B cell (primary cell): ENCODE measurements at regions not wholly inside any gene's neighbourhood (a gene's known extent, or its start where the extent isn't known, plus 50 kb on each side); places are given as distances from the start of the nearest gene placed in this dataset.

ENCODE experiments used
- ATAC-seq: fragments of 200-7000 bp; cut with Tn5 transposase; one replicate; pipeline ENCODE4 v1.10.0; 2021; ENCODE audit warnings: low read depth, mild to moderate bottlenecking, moderate number of reproducible peaks, moderate library complexity
- CTCF ChIA-PET: fragments of 350-600 bp; sonication (Branson Sonifier 250); formaldehyde crosslinking; loops from one replicate; lab custom pipeline; 2021; ENCODE audit warnings: antibody characterized with exemption, inconsistent platforms; lab: Charles Lee
- POLR2A ChIA-PET: fragments of 350-600 bp; sonication (Branson Sonifier 250); formaldehyde crosslinking; loops from one replicate; lab custom pipeline; 2021; ENCODE audit warnings: antibody characterized with exemption; lab: Charles Lee
- DNase-seq: peaks from one replicate; pipeline ENCODE4 v3.0.0; 2013
- H2AFZ ChIP-seq: 2 replicates; pipeline ENCODE4 v1.6.1; 2012; ENCODE audit warnings: mild to moderate bottlenecking, low read depth, low read length; ENCODE audit not compliant: insufficient read depth, poor library complexity, severe bottlenecking
- H3K27ac ChIP-seq, 2 donors: 1 replicate in 1 of 2; 2 replicates in 1 of 2; pipeline ENCODE4 v1.5.1; 2012 to 2013; ENCODE audit warnings: low read length in 2 of 2, mild to moderate bottlenecking in 2 of 2, moderate library complexity in 1 of 2
- H3K27me3 ChIP-seq, 4 experiments: fragments of 200-600 bp in 1 of 4; sonication (generic) in 1 of 4; replicated peaks in 1 of 4; 1 replicate in 2 of 4; 2 replicates in 2 of 4; pipeline versions ENCODE4 v1.6.1 to v1.7.0; 2013 to 2016; ENCODE audit warnings: low read length in 3 of 4, mild to moderate bottlenecking in 2 of 4, mixed read lengths in 1 of 4, moderate library complexity in 1 of 4; ENCODE audit not compliant: insufficient read depth in 4 of 4, control insufficient read depth in 3 of 4; ENCODE audit errors: control extremely low read depth in 1 of 4
- H3K36me3 ChIP-seq, 2 experiments: replicated peaks in 1 of 2; 1 replicate in 1 of 2; 2 replicates in 1 of 2; pipeline versions ENCODE4 v1.6.1 to v1.7.1; 2013; ENCODE audit warnings: low read length in 1 of 2; ENCODE audit not compliant: insufficient read depth in 2 of 2, control insufficient read depth in 1 of 2; ENCODE audit errors: control extremely low read depth in 1 of 2, extremely low read depth in 1 of 2
- H3K4me1 ChIP-seq, 2 donors: fragments of 200-600 bp in 1 of 2; sonication (generic) in 1 of 2; 1 replicate in 1 of 2; 2 replicates in 1 of 2; pipeline versions ENCODE4 v1.5.1 to v1.6.1; 2013 to 2017; ENCODE audit warnings: low read length in 2 of 2; ENCODE audit not compliant: control insufficient read depth in 2 of 2, insufficient read depth in 2 of 2
- H3K4me2 ChIP-seq: replicated peaks from 2 replicates; pipeline ENCODE3; 2012; ENCODE audit warnings: mild to moderate bottlenecking, low read depth, low read length; ENCODE audit not compliant: poor library complexity, severe bottlenecking
- H3K4me3 ChIP-seq, 5 experiments: fragments of 200-600 bp in 1 of 5; sonication (generic) in 1 of 5; 1 replicate in 3 of 5; 2 replicates in 2 of 5; pipeline versions ENCODE4 v1.5.1 to v1.7.0; 2011 to 2016; ENCODE audit warnings: low read length in 4 of 5, mild to moderate bottlenecking in 4 of 5, low read depth in 2 of 5, control low read depth in 1 of 5, moderate library complexity in 1 of 5; ENCODE audit not compliant: insufficient read depth in 1 of 5; ENCODE audit errors: control extremely low read depth in 1 of 5, extremely low read depth in 1 of 5
- H3K79me2 ChIP-seq: fragments of 200-600 bp; sonication (generic); one replicate; pipeline ENCODE4 v1.6.0; 2016; ENCODE audit warnings: low read length; ENCODE audit not compliant: control insufficient read depth, insufficient read depth
- H3K9ac ChIP-seq: fragments of 200-600 bp; sonication (generic); 2 replicates; pipeline ENCODE4 v1.6.1; 2017; ENCODE audit warnings: mild to moderate bottlenecking, low read length, moderate library complexity
- H3K9me3 ChIP-seq, 3 donors: one replicate each; pipeline versions ENCODE4 v1.6.1 to v1.7.1; 2013; ENCODE audit warnings: low read length in 2 of 3; ENCODE audit not compliant: control insufficient read depth in 2 of 3, insufficient read depth in 1 of 3; ENCODE audit errors: control extremely low read depth in 1 of 3
- H4K20me1 ChIP-seq: 2 replicates; pipeline ENCODE4 v1.6.0; 2012; ENCODE audit warnings: mild to moderate bottlenecking, low read length; ENCODE audit not compliant: insufficient read depth, control insufficient read depth, poor library complexity, severe bottlenecking
- H3K27ac Mint-ChIP-seq: one replicate; pipeline ENCODE4 v1.8.0; 2021; ENCODE audit warnings: mixed read lengths
- H3K27me3 Mint-ChIP-seq: one replicate; pipeline ENCODE4 v1.8.0; 2021; ENCODE audit warnings: mixed read lengths
- H3K4me1 Mint-ChIP-seq: one replicate; pipeline ENCODE4 v1.8.0; 2021; ENCODE audit warnings: mixed read lengths
- H3K4me3 Mint-ChIP-seq: one replicate; pipeline ENCODE4 v1.8.0; 2021; ENCODE audit warnings: mixed read lengths
- H3K9me3 Mint-ChIP-seq: one replicate; pipeline ENCODE4 v1.8.0; 2022; ENCODE audit warnings: mixed read lengths; ENCODE audit not compliant: insufficient read depth
- CTCF ChIP-seq: fragments of 200-600 bp; IDR thresholded peaks from one replicate; pipeline ENCODE4 v1.8.0; 2022; ENCODE audit warnings: antibody characterized with exemption, mild to moderate bottlenecking
- EZH2 ChIP-seq: IDR thresholded peaks from 2 replicates; pipeline ENCODE4 v1.6.1; 2012; ENCODE audit warnings: borderline replicate concordance, low read depth, mild to moderate bottlenecking, moderate library complexity, low read length; ENCODE audit not compliant: insufficient read depth, poor library complexity, severe bottlenecking
- WGBS: methylation state at CpG from one replicate; pipeline ENCODE4 v1.1.5; 2013; ENCODE audit warnings: missing lambda C conversion rate; ENCODE audit not compliant: insufficient coverage; 5-methylcytosine and 5-hydroxymethylcytosine counted together
- intact Hi-C: fragments of 100-400 bp; cut with micrococcal nuclease; formaldehyde crosslinking; loops from one replicate; pipeline ENCODE4 v1.10.0; 2022

DNA sequence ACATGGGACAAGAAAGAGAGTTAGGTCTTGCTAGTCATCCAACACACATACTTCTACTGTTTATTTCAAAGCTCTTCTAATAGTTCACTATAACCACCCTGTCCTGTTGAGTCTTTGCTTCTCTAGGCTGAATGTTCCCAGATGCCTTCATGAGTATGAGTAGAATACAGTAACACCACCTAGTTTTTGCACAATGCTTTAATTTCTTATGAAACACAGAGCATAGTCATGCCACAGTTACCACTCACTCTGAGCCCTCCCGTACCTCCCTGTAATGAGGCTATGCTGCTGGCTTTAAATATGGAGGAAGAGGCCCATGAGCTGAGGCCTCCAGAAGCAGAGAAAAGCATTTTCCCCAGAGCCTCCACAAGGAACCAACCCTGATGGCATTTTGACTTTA is 75.0 kb upstream of the SLC1A3 start:
- intact Hi-C loops, result no loop called here
- CTCF ChIA-PET, result no interaction called here

DNA sequence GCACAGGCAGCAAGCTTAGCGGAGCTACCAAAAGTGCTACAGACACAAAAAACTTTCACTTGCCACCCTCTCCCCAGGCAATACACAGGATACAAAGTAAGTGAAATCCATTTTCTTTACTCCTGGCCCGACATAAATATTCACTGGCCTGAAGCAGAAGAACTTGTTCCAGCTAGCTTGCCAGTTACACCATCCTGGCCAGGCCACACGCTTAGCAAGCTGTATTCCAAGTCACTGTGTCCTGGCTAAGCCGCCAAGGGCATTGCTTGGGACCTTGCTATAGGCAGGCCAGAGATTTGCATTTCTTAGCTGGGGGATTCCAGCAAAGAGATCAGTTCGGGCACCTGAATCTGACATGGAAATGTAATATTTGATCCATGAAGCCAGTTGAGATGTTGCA is 71.0 kb upstream of the SLC1A3 start:
- POLR2A ChIA-PET, result no interaction called here
- Histone ChIP-seq H3K4me3 (no peak overlapping the region), H3K36me3 (no peaks in the 10 kb centered on the region), H4K20me1 (no peaks in the 10 kb centered on the region), H2AFZ (no peak overlapping the region), H3K9ac (no peak overlapping the region), H3K27ac (no peak overlapping the region), H3K4me1 (no peaks in the 10 kb centered on the region), H3K4me2 (no peak overlapping the region), H3K79me2 (no peaks in the 10 kb centered on the region), H3K9me3 (no peaks in the 10 kb centered on the region), H3K27me3 (no peaks in the 10 kb centered on the region)
- TF ChIP-seq EZH2 (no peak), CTCF (no peak)
- Mint-ChIP-seq H3K27ac (no peak overlapping the region), H3K27me3 (peaks cover 21% of the 10 kb centered on the region), H3K9me3 (no peaks in the 10 kb centered on the region), H3K4me3 (no peak overlapping the region), H3K4me1 (no peaks in the 10 kb centered on the region)
- WGBS, result 87% methylated on average over 3 of the region's 5 CpGs
- intact Hi-C loops, result no loop called here
- CTCF ChIA-PET, result no interaction called here
- no peak for DNase-seq
- no peak for ATAC-seq

More for the DNA sequence above, 75.0 kb upstream of the SLC1A3 start:
- Histone ChIP-seq H3K4me2 (no peak overlapping the region), H2AFZ (no peak overlapping the region), H3K36me3 (no peaks in the 10 kb centered on the region), H3K79me2 (no peaks in the 10 kb centered on the region), H3K4me1 (no peaks in the 10 kb centered on the region), H3K9me3 (peaks cover 0 to 3% (median 0%) of the 10 kb centered on the region in 3 donors), H3K27ac (no peak overlapping the region), H3K4me3 (no peak overlapping the region), H3K27me3 (no peaks in the 10 kb centered on the region), H4K20me1 (no peaks in the 10 kb centered on the region), H3K9ac (no peak overlapping the region)
- DNase-seq (no peak), ATAC-seq (no peak)
- Mint-ChIP-seq H3K4me1 (no peaks in the 10 kb centered on the region), H3K9me3 (no peaks in the 10 kb centered on the region), H3K27me3 (peaks cover 20% of the 10 kb centered on the region), H3K27ac (no peak overlapping the region), H3K4me3 (no peak overlapping the region)
- WGBS, result no CpG with 5 or more reads among the region's 1 CpG
- no peak for TF ChIP-seq CTCF
- POLR2A ChIA-PET, result no interaction called here
